Lower leg skin (tissue), 3 donors: ENCODE measurements at regions not wholly inside any gene's neighbourhood (a gene's known extent, or its start where the extent isn't known, plus 50 kb on each side); places are given as distances from the start of the nearest gene placed in this dataset.

Experiments used
- CTCF ChIP-seq, 3 donors: fragments of 450-650 bp; IDR thresholded peaks; one replicate each; pipeline ENCODE4 v1.5.1; 2016; ENCODE audit warnings: antibody characterized with exemption in 3 of 3, mild to moderate bottlenecking in 3 of 3, moderate library complexity in 2 of 3
- POLR2A ChIP-seq, 2 donors: fragments of 450-650 bp; IDR thresholded peaks; one replicate each; pipeline ENCODE4 v1.6.1; 2016 to 2017; ENCODE audit warnings: antibody characterized with exemption in 2 of 2, mild to moderate bottlenecking in 1 of 2, moderate library complexity in 1 of 2

- TF ChIP-seq CTCF (IDR thresholded peaks at IDR 0.05) (no peak), POLR2A (IDR thresholded peaks at IDR 0.05) (no peak)
These were observed 592.0 kb upstream of the ADGRB3 start for GRCh38 chr6:68043122-68043398.
